Endothelial cell of umbilical vein (primary cell): ENCODE measurements at regions not wholly inside any gene's neighbourhood (a gene's known extent, or its start where the extent isn't known, plus 50 kb on each side); places are given as distances from the start of the nearest gene placed in this dataset.

Experiments used
- EZH2 ChIP-seq: IDR thresholded peaks from 2 replicates; pipeline ENCODE4 v1.6.1; 2012; ENCODE audit warnings: borderline replicate concordance, low read depth, mild to moderate bottlenecking, moderate library complexity, low read length, inconsistent platforms; ENCODE audit not compliant: severe bottlenecking
- GATA2 ChIP-seq: IDR thresholded peaks from 2 replicates; pipeline ENCODE4 v1.7.0; 2011; ENCODE audit warnings: low read depth, mild to moderate bottlenecking, moderate library complexity, mixed read lengths, low read length; ENCODE audit not compliant: insufficient read length, insufficient read depth
- JUN ChIP-seq: IDR thresholded peaks from 2 replicates; pipeline ENCODE4 v1.6.1; 2011; ENCODE audit warnings: borderline replicate concordance, low read depth; ENCODE audit not compliant: insufficient read length, insufficient read depth
- POLR2A ChIP-seq: IDR thresholded peaks from 2 replicates; pipeline ENCODE4 v1.6.1; 2012; ENCODE audit warnings: low read depth, mild to moderate bottlenecking, control low read depth, low read length
- POLR2AphosphoS5 ChIP-seq: IDR thresholded peaks from 2 replicates; pipeline ENCODE4 v1.6.1; 2012; ENCODE audit warnings: low read depth, mild to moderate bottlenecking, control low read depth, low read length, moderate library complexity; ENCODE audit not compliant: insufficient read depth
- TF ChIP-seq, protein P1 (sequence below), 2 donors: IDR thresholded peaks; 1 replicate in 1 of 2; 2 replicates in 1 of 2; pipeline ENCODE4 v1.5.1; 2011; ENCODE audit warnings: low read length in 2 of 2, mild to moderate bottlenecking in 2 of 2, moderate library complexity in 2 of 2, control low read depth in 1 of 2, inconsistent platforms in 1 of 2, low read depth in 1 of 2; ENCODE audit not compliant: insufficient read depth in 1 of 2; ENCODE audit errors: extremely low read depth in 1 of 2
- TF ChIP-seq, protein P2 (sequence below): IDR thresholded peaks from 2 replicates; pipeline ENCODE4 v1.6.1; 2011; ENCODE audit not compliant: insufficient read depth, insufficient read length

DNA sequence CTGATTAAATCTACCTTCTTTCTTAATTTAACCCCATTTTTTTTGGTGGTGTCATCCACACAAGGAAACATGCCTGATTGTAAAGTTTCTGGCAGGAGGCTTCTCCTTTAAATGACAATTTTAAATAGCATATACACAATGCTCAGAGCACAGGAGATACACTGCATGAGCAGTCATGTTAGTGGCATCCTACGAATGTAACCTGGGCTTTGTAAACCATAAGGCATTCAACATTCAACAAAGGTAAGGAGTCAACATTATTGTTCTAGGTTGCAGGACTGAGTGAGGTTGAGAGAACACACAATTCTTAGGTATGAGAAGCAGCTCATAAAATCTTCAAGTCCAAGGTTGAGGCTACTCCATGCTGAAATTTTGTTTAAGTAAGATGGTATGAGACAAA, 266.6 kb upstream of the SIX2 start:
- TF ChIP-seq, protein P1, sequence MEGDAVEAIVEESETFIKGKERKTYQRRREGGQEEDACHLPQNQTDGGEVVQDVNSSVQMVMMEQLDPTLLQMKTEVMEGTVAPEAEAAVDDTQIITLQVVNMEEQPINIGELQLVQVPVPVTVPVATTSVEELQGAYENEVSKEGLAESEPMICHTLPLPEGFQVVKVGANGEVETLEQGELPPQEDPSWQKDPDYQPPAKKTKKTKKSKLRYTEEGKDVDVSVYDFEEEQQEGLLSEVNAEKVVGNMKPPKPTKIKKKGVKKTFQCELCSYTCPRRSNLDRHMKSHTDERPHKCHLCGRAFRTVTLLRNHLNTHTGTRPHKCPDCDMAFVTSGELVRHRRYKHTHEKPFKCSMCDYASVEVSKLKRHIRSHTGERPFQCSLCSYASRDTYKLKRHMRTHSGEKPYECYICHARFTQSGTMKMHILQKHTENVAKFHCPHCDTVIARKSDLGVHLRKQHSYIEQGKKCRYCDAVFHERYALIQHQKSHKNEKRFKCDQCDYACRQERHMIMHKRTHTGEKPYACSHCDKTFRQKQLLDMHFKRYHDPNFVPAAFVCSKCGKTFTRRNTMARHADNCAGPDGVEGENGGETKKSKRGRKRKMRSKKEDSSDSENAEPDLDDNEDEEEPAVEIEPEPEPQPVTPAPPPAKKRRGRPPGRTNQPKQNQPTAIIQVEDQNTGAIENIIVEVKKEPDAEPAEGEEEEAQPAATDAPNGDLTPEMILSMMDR (IDR thresholded peaks at IDR 0.05; ENCODE audit: extremely low read depth in 1 of 2, insufficient read depth in 1 of 2, low read depth in 1 of 2, low read length in 2 of 2): no peak
- TF ChIP-seq EZH2: no peak
- no peak for TF ChIP-seq POLR2A
- TF ChIP-seq, protein P2, sequence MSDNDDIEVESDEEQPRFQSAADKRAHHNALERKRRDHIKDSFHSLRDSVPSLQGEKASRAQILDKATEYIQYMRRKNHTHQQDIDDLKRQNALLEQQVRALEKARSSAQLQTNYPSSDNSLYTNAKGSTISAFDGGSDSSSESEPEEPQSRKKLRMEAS: no peak
- no peak for TF ChIP-seq POLR2AphosphoS5
- no peak for TF ChIP-seq JUN
- no peak for TF ChIP-seq GATA2
